GM13977 (cell line): ENCODE measurements at regions not wholly inside any gene's neighbourhood (a gene's known extent, or its start where the extent isn't known, plus 50 kb on each side); places are given as distances from the start of the nearest gene placed in this dataset.

Experiments used
- DNase-seq: peaks from one replicate; pipeline ENCODE4 v3.0.0; 2012; ENCODE audit warnings: low spot score
- in situ Hi-C: fragments of 300-500 bp; cut with MboI; formaldehyde crosslinking; loops from one replicate; pipeline ENCODE4 v1.12.0; 2022; ENCODE audit warnings: low sequenced_read_pairs, low pct_unique_long_range_greater_than_20kb, mixed read lengths, inconsistent platforms; ENCODE audit not compliant: unreplicated experiment
- TF ChIP-seq, protein P1 (sequence below): IDR thresholded peaks from 2 replicates; pipeline ENCODE4 v1.5.1; 2012; ENCODE audit warnings: mild to moderate bottlenecking, control low read depth; ENCODE audit not compliant: insufficient read depth; ENCODE audit errors: extremely low read depth, missing control alignments

DNA sequence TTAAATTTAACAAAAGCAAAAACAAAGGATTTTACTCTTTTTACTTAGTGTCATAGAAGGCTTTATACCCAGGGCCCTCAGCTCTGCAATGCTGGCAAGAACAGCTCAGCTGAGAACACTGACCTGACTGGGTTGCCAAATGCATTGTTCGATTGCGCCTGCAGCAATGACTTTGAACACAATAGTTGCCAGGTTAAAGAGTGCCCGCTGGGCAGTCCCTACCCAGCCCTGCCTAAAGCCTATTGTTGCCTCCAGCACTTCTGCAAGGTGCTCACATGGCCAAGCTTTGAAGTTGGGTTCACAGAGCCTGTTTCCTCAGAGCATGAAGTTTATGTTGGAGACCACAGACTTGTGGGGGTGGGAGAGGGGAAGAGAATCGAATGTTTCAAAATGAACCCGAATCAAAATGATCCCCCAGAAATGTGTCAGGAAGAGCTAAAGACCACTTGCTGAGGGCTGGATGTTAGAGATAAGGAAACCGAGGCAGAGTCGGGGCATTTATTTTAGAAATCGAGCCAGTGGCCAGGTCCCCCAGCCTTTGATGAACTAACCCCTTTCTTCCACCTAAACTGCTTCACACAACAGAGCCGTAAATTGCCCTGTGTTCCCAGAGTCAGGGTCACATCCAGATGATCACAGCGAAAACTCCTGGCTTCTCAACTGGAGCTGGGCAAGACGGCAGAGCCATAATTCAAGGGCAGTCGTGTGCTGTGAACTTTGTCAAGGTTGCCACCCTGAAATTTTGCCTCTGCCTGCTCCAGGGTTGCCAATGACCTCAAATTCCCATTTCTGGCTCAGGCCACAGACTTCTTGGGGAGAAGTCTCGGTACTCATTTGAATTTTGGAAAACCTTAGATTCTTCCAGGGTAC is 55.0 kb downstream of the FOXA2 start:
- in situ Hi-C loops: no loop called here
- DNase-seq: no peak

DNA sequence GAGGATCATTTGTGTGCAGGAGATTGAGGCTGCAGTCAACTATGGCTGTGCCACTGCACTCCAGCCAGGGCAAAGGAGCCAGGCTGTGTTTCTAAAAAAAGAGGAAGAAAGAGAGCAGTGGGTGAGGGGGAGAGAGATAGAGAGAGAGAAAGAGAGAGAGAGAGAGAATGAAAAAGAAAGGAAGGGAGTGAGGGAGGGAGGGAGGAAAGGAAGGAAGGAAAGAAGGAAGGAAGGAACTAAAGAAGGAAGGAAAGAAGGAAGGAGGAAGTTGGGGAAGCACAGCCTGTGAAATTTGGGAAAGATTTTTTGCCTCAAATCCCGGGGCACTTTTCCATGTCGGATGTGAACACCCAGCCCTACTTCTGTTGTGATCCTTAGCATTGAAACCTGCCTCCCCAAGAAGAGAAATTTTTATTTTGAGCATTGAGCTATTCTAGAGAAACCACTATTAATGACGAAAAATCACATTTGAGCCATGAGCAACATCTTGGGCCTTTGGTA is 57.8 kb downstream of the FOXA2 start:
- no peak for DNase-seq
- TF ChIP-seq, protein P1, sequence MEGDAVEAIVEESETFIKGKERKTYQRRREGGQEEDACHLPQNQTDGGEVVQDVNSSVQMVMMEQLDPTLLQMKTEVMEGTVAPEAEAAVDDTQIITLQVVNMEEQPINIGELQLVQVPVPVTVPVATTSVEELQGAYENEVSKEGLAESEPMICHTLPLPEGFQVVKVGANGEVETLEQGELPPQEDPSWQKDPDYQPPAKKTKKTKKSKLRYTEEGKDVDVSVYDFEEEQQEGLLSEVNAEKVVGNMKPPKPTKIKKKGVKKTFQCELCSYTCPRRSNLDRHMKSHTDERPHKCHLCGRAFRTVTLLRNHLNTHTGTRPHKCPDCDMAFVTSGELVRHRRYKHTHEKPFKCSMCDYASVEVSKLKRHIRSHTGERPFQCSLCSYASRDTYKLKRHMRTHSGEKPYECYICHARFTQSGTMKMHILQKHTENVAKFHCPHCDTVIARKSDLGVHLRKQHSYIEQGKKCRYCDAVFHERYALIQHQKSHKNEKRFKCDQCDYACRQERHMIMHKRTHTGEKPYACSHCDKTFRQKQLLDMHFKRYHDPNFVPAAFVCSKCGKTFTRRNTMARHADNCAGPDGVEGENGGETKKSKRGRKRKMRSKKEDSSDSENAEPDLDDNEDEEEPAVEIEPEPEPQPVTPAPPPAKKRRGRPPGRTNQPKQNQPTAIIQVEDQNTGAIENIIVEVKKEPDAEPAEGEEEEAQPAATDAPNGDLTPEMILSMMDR: no peak
- in situ Hi-C loops: no loop called here

More for the DNA sequence above, 55.0 kb downstream of the FOXA2 start:
- TF ChIP-seq, protein P1: no peak

DNA sequence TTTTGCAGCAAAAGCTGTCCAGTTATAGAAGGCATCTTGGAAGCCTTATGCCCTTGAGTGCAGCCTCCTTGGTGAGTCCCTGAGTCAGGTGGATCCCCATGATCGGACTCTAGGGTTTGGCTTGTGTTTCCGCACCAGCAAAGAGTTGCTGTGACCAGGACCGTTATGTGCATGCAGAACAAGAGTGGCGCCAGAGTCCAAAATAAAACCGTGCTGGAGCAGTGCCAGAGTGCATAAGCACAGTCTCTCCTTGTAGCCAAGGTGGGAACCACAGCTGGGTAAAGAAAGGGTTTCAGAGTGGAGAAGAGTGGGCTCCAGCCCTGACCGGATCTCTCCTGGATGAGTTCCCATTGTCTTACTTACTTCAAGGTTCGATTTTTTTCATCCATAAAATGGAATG is 58.6 kb downstream of the FOXA2 start:
- TF ChIP-seq, protein P1: no peak
- in situ Hi-C loops: no loop called here
- no peak for DNase-seq

DNA sequence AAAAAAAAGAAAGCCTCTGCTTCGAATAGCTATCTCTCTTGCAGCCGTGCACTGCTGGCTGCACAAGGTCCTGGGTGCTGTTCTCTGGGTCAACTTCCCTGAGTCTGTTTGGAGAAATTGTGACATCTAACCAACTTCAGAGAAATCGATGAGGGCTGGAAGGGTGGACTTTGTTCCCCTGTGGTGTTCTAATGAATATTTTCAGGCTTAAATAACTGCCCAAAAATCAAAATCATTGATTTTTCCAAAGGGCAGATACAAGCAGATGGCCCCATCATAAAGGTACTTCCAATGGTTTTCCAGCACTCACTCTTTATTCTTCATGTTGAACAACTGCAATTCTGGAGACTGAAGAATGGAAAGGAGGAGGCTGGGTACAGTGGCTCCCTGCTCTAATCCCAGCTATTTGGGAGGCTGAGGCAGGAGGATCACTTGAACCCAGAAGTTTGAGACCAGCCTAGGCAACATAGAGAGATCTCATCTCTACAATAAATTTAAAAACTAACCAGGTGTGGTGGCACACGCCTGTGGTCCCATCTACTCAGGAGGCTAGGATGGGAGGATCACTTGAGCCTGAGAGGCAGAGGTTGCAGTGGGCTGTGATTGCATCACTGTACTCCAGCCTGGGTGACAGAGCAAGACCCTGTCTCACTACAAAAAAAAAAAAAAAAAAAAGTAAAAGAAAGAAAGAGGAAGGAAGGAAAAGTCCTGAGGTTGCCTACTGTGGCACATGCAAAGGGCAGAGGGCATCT is 59.1 kb downstream of the FOXA2 start:
- TF ChIP-seq, protein P1: no peak
- no peak for DNase-seq
- in situ Hi-C loops: no loop called here

DNA sequence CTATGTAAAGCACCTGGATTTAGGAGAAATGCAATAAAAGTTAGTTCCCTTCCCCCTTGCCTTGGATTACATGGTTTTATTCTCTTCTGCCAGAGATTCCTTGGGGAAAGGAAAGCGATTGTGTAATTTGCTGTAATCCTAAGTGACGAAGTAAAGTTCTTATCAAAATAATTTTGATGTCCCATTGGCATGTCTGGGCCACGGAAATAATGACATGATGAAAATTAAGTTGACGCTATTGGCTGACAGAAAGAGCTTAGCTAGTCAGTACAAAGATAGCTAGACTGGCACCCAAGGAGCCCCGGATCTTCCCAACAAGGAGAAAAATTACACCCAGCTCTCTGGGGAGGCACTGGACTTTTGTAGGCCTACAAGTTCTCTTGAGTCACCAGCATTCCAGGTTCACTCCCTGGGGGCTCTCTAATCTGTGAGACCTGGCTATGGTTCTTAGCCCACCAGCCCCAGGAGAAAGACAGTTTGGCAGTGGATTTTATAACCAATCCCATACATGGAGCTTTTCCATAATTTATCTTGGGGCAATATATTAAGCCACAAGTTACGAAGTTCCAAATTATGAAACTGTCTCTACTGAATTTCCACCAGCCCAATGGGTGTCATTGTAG is 59.9 kb downstream of the FOXA2 start:
- TF ChIP-seq, protein P1: no peak
- DNase-seq: no peak
- in situ Hi-C loops: no loop called here
